Vagina (tissue), 2 donors: ENCODE measurements at regions not wholly inside any gene's neighbourhood (a gene's known extent, or its start where the extent isn't known, plus 50 kb on each side); places are given as distances from the start of the nearest gene placed in this dataset.
"Not testable (repeated sequence)": the region's sequence is repeated elsewhere in the genome, so short reads cannot be mapped to it uniquely, and the experiment has no call there.

ENCODE experiments used
- DNase-seq, 2 donors: peaks; one replicate each; pipeline ENCODE4 v3.0.0-alpha.2; 2017; ENCODE audit errors: extremely low spot score in 2 of 2
- H3K27ac ChIP-seq: fragments of 200-600 bp; sonication (generic); one replicate; pipeline ENCODE4 v1.5.1; 2019
- H3K27me3 ChIP-seq: fragments of 200-600 bp; sonication (generic); one replicate; pipeline ENCODE4 v1.5.1; 2019
- H3K36me3 ChIP-seq, 2 donors: fragments of 200-600 bp; sonication (generic); one replicate each; pipeline ENCODE4 v1.5.1; 2017 to 2019
- H3K4me1 ChIP-seq: fragments of 200-600 bp; sonication (generic); one replicate; pipeline ENCODE4 v1.5.1; 2019
- H3K4me3 ChIP-seq, 2 donors: fragments of 200-600 bp; sonication (generic); 1 replicate in 1 of 2; 2 replicates in 1 of 2; pipeline ENCODE4 v1.5.1; 2016 to 2019
- H3K9me3 ChIP-seq: fragments of 200-600 bp; sonication (generic); one replicate; pipeline ENCODE4 v1.5.1; 2019
- CTCF ChIP-seq, 3 experiments: fragments of 450-650 bp in 2 of 3; fragments of 200-600 bp in 1 of 3; sonication (generic) in 1 of 3; IDR thresholded peaks; one replicate each; pipeline ENCODE4 v1.5.1; 2017 to 2019; ENCODE audit warnings: antibody characterized with exemption in 3 of 3, mild to moderate bottlenecking in 2 of 3, moderate library complexity in 2 of 3
- POLR2A ChIP-seq, 2 donors: fragments of 450-650 bp; IDR thresholded peaks; one replicate each; pipeline ENCODE4 v1.6.1; 2017; ENCODE audit warnings: antibody characterized with exemption in 2 of 2, mild to moderate bottlenecking in 2 of 2, moderate library complexity in 2 of 2
- POLR2AphosphoS5 ChIP-seq, 2 donors: sonication (generic); formaldehyde crosslinking; IDR thresholded peaks; one replicate each; pipeline ENCODE4 v1.9.0; 2017; ENCODE audit warnings: antibody characterized with exemption in 2 of 2, mild to moderate bottlenecking in 2 of 2, low read depth in 1 of 2; ENCODE audit not compliant: insufficient read depth in 1 of 2
- intact Hi-C: fragments of 100-400 bp; cut with DNase I; formaldehyde crosslinking; loops from one replicate; pipeline ENCODE4 v1.15.1; 2023

DNA sequence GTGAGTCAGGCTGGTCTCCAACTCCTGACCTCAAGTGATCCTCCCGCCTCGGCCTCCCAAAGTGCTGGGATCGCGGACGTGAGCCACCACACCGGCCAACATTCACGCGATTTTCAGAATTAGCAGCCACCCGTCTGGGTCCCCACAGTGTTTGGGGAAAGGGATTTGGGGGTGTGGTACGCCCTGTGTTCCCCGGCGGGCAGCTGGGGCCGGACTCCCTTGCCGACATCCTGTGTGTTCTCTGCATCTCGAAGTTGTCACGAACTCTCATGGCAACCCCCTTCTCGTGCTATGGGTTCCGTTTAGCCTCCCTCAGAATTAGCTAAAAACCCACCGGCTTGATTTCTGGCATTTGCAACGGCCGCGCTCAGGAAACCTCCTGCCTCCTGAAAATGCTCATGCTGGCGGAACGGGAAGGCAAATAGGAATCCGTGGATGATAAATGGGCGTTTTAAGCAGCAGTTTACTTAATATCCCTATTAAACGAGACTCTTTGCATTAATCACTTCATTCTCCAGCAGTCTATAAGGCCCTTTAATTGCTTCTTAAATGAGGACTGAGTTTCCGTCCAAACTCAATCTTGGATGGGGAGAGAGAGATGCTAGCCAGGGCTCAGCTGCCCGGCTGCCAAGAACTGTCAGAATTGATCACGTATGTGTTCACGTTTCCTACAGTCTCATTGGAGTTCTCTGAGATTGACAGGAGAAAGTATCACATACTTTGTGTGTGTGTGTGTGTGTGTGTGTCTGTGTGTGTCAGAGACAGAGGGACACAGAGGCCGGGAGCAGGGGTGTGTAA is 78.9 kb upstream of the PPP2R3B start:
- Histone ChIP-seq H3K4me1 (no peaks in the 10 kb centered on the region), H3K27ac (no peak overlapping the region), H3K36me3 (no peaks in the 10 kb centered on the region), H3K9me3 (no peaks in the 10 kb centered on the region), H3K4me3 (no peak overlapping the region), H3K27me3 (no peaks in the 10 kb centered on the region)
- DNase-seq, result no peak
- intact Hi-C loops, result no loop called here
- TF ChIP-seq POLR2A (IDR thresholded peaks at IDR 0.05) (no peak), CTCF (IDR thresholded peaks at IDR 0.05) (no peak), POLR2AphosphoS5 (IDR thresholded peaks at IDR 0.05; ENCODE audit: insufficient read depth in 1 of 2, low read depth in 1 of 2) (no peak)

DNA sequence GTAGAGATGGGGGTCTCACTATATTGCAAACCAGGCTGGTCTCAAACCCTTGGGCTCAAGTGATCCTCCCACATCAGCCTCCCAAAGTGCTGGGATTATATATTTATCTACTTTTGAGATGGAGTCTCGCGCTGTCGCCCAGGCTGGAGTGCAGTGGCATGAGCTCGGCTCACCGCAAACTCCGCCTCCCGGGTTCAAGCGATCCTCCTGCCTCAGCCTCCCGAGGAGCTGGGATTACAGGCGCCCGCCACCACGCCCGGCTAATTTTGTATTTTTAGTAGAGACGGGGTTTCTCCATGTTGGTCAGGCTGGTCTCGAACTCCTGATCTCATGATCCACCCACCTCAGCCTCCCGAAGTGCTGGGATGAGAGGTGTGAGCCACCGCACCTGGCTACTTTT is 80.1 kb upstream of the PPP2R3B start:
- H3K27ac ChIP-seq, H3K4me1 ChIP-seq, DNase-seq, intact Hi-C loops, H3K36me3 ChIP-seq, H3K27me3 ChIP-seq, H3K4me3 ChIP-seq, H3K9me3 ChIP-seq: not testable (repeated sequence)

GRCh38 chrX:467686-468085 is 81.0 kb upstream of the PPP2R3B start:
- H3K27me3 ChIP-seq, intact Hi-C loops, H3K4me3 ChIP-seq, H3K36me3 ChIP-seq, H3K27ac ChIP-seq, H3K9me3 ChIP-seq, H3K4me1 ChIP-seq, DNase-seq: not testable (repeated sequence)

DNA sequence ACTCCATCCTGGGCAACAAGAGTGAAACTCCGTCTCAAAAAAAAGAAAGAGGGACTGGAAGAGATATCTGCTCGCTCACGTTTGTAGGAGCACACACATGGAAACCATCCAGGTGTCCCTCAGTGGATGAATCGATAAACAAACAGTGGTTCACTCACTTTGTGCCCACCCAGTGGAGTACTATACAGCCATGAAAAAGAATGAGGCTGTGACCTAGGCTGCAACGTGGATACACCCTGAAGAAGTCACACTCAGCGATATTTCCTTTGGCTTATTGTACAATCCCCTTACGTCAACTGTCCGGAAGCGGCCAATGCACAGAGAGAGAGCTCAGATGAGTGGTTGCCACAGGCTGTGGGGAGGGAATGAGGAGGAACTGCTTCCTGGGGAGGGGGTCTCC is 82.3 kb upstream of the PPP2R3B start:
- no peaks in the 10 kb centered on the region for H3K4me1 ChIP-seq
- no peak overlapping the region for H3K4me3 ChIP-seq
- TF ChIP-seq POLR2AphosphoS5 (IDR thresholded peaks at IDR 0.05; ENCODE audit: insufficient read depth in 1 of 2, low read depth in 1 of 2), result no peak
- no peak for TF ChIP-seq CTCF (IDR thresholded peaks at IDR 0.05)
- TF ChIP-seq POLR2A (IDR thresholded peaks at IDR 0.05), result no peak
- H3K36me3 ChIP-seq, result no peaks in the 10 kb centered on the region
- no peaks in the 10 kb centered on the region for H3K9me3 ChIP-seq
- no peaks in the 10 kb centered on the region for H3K27me3 ChIP-seq
- no peak overlapping the region for H3K27ac ChIP-seq
- DNase-seq, result no peak
- intact Hi-C loops, result no loop called here

DNA sequence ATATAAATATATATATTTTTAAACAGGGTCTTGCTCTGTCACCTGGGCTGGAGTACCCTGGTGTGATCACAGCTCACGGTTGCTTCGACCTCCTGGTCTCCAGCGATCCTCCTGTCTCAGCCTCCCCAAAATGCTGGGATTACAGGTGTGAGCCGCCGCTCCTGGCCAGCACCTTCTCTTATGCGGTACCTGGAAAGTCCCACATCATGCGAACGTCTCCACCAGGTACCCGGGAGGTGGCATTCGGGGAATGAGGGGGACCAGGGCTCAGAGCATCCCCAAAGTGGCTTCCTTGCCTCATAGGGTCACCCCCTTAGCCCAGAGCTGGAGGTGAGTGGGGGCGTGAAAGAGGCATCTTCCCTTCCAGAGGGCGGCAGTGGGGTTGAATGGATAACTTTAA is 84.0 kb upstream of the PPP2R3B start:
- no peak for DNase-seq
- H3K4me1 ChIP-seq, result no peaks in the 10 kb centered on the region
- H3K9me3 ChIP-seq, result no peaks in the 10 kb centered on the region
- no peaks in the 10 kb centered on the region for H3K27me3 ChIP-seq
- H3K27ac ChIP-seq, result no peak overlapping the region
- TF ChIP-seq CTCF (IDR thresholded peaks at IDR 0.05), result no peak
- no peak for TF ChIP-seq POLR2A (IDR thresholded peaks at IDR 0.05)
- no peak for TF ChIP-seq POLR2AphosphoS5 (IDR thresholded peaks at IDR 0.05; ENCODE audit: insufficient read depth in 1 of 2, low read depth in 1 of 2)
- no peaks in the 10 kb centered on the region for H3K36me3 ChIP-seq
- intact Hi-C loops, result no loop called here
- H3K4me3 ChIP-seq, result no peak overlapping the region

DNA sequence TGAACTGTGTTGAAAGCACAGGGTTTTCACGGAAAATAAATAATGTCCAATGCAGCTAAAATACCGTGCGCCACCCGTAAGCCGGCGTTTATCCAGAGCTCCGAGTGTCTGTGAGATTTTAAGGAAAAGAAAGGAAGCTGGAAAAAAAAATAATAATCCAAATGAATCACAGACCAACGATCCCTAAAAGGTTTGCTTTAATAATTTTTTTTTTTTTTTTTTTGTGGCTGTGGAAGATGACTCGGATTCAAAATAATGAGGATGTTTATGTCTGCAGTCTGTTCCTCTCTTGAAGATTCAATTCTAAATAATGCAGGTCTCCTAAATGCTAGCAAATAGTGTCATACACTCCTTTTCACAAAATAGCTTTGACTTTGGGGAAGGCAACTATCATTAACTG is 84.6 kb upstream of the PPP2R3B start:
- intact Hi-C loops, result no loop called here
- H3K27ac ChIP-seq, result no peak overlapping the region
- DNase-seq, result no peak
- no peaks in the 10 kb centered on the region for H3K27me3 ChIP-seq
- no peak overlapping the region for H3K4me3 ChIP-seq
- no peaks in the 10 kb centered on the region for H3K9me3 ChIP-seq
- TF ChIP-seq POLR2A (IDR thresholded peaks at IDR 0.05) (no peak), CTCF (IDR thresholded peaks at IDR 0.05) (no peak), POLR2AphosphoS5 (IDR thresholded peaks at IDR 0.05; ENCODE audit: insufficient read depth in 1 of 2, low read depth in 1 of 2) (no peak)
- no peaks in the 10 kb centered on the region for H3K36me3 ChIP-seq
- no peaks in the 10 kb centered on the region for H3K4me1 ChIP-seq

GRCh38 chrX:472275-472674 is 85.6 kb upstream of the PPP2R3B start:
- H3K4me3 ChIP-seq, H3K36me3 ChIP-seq, H3K27ac ChIP-seq, H3K4me1 ChIP-seq, H3K9me3 ChIP-seq, intact Hi-C loops, DNase-seq, H3K27me3 ChIP-seq: not testable (repeated sequence)
